ENCODE measurements at regions not wholly inside any gene's neighbourhood (a gene's known extent, or its start where the extent isn't known, plus 50 kb on each side); places are given as distances from the start of the nearest gene placed in this dataset.

- no peak for TF ChIP-seq CTCF (IDR thresholded peaks at IDR 0.05 in 2 of 3, conservative IDR thresholded peaks at IDR 0.05 in 1 of 3; ENCODE audit: borderline replicate concordance in 1 of 3, insufficient read depth in 1 of 3, low read depth in 2 of 3, low read length in 2 of 3)
- TF ChIP-seq JUND (IDR thresholded peaks at IDR 0.05) = no peak
- TF ChIP-seq ELF1 (IDR thresholded peaks at IDR 0.05; ENCODE audit: borderline replicate concordance, low read depth) = no peak
- TF ChIP-seq EZH2 (IDR thresholded peaks at IDR 0.05) = no peak
- TF ChIP-seq CEBPB (IDR thresholded peaks at IDR 0.05; ENCODE audit: low read depth) = no peak
- no peak for TF ChIP-seq RAD21 (IDR thresholded peaks at IDR 0.05; ENCODE audit: low read depth)
These were observed 591.7 kb downstream of the ZNF608 start for GRCh38 chr5:124154714-124155113.

Data from HCT116 (cell line).